Mucosa of rectum (tissue), 2 donors: ENCODE measurements at regions not wholly inside any gene's neighbourhood (a gene's known extent, or its start where the extent isn't known, plus 50 kb on each side); places are given as distances from the start of the nearest gene placed in this dataset.
"Not testable (repeated sequence)": the region's sequence is repeated elsewhere in the genome, so short reads cannot be mapped to it uniquely, and the experiment has no call there.

Experiments
- H3K27ac ChIP-seq, 2 donors: one replicate each; pipeline ENCODE4 v1.7.0; 2013; ENCODE audit warnings: inconsistent platforms in 2 of 2, low read depth in 2 of 2, low read length in 2 of 2
- H3K27me3 ChIP-seq, 2 donors: one replicate each; pipeline ENCODE4 v1.7.0; 2013; ENCODE audit warnings: low read length in 2 of 2; ENCODE audit not compliant: control insufficient read depth in 2 of 2, insufficient read depth in 2 of 2
- H3K36me3 ChIP-seq, 2 donors: one replicate each; pipeline ENCODE4 v1.7.0; 2013; ENCODE audit warnings: low read length in 2 of 2; ENCODE audit not compliant: control insufficient read depth in 2 of 2, insufficient read depth in 2 of 2
- H3K4me1 ChIP-seq, 2 donors: one replicate each; pipeline ENCODE4 v1.7.0; 2013; ENCODE audit warnings: low read length in 2 of 2, mild to moderate bottlenecking in 1 of 2; ENCODE audit not compliant: control insufficient read depth in 2 of 2, insufficient read depth in 2 of 2
- H3K4me3 ChIP-seq, 2 donors: one replicate each; pipeline ENCODE4 v1.7.0; 2013; ENCODE audit warnings: low read length in 2 of 2
- H3K9ac ChIP-seq, 2 donors: one replicate each; pipeline ENCODE4 v1.7.0; 2013; ENCODE audit warnings: low read length in 2 of 2, low read depth in 1 of 2, mild to moderate bottlenecking in 1 of 2
- H3K9me3 ChIP-seq, 2 donors: one replicate each; pipeline ENCODE4 v1.7.0; 2013; ENCODE audit warnings: low read length in 2 of 2; ENCODE audit not compliant: control insufficient read depth in 2 of 2
- donor health status: healthy.
- donor health status: Normal muscosa, but diverticular disease.

- H3K27ac ChIP-seq, H3K9ac ChIP-seq, H3K27me3 ChIP-seq, H3K4me1 ChIP-seq, H3K9me3 ChIP-seq, H3K4me3 ChIP-seq, H3K36me3 ChIP-seq: not testable (repeated sequence)
Measured at GRCh38 chr9:22508354-22508753, 61.7 kb downstream of the DMRTA1 start.

- Histone ChIP-seq H3K4me3 (no peak overlapping the region), H3K27ac (no peak overlapping the region), H3K36me3 (no peaks in the 10 kb centered on the region), H3K9ac (no peak overlapping the region), H3K27me3 (no peaks in the 10 kb centered on the region), H3K4me1 (no peaks in the 10 kb centered on the region), H3K9me3 (no peaks in the 10 kb centered on the region)
Measured at GRCh38 chr9:22508790-22509189, 62.2 kb downstream of the DMRTA1 start.

DNA sequence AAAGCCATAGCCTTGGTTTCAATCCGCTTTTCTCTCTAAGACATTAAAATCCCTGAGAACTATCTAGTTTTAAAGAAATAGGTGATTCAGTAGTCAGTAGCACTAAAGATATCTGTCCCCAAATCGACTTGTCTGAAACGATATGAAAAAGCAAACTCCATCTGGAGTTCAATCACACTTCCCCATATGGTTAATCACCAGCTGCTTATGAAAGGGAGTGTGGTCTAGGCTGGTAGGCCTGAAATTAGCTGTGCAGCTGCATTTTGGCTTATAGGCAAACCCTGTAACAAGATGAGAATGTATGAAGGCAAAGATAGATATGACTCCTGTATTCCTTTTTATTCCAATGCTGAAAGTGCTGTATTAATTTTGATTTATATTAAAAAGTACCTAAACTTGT, 65.9 kb downstream of the DMRTA1 start:
- H3K27ac ChIP-seq: no peak overlapping the region
- H3K9me3 ChIP-seq: no peaks in the 10 kb centered on the region
- H3K36me3 ChIP-seq: no peaks in the 10 kb centered on the region
- H3K4me3 ChIP-seq: no peak overlapping the region
- H3K9ac ChIP-seq: no peak overlapping the region
- no peaks in the 10 kb centered on the region for H3K4me1 ChIP-seq
- no peaks in the 10 kb centered on the region for H3K27me3 ChIP-seq

DNA sequence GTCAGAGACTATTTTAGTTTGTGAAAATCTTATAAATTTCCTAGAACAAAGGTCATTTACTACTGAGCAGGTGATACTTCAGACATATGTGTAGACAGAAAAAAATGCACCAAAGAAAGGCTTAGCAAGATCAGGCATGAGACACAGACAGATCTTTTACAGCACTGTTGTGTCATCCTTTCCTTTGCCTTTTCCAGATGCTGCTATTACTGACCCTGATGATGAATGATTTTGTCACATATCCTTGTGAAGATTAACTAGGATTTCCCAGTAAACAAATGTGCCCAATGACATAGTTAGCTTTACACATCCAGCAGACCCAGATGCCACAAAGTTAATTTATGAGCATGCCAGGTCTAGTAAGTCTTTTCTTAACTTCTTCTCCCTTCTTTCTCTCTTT, 68.2 kb downstream of the DMRTA1 start:
- H3K36me3 ChIP-seq: no peaks in the 10 kb centered on the region
- H3K9ac ChIP-seq: no peak overlapping the region
- H3K27ac ChIP-seq: no peak overlapping the region
- no peak overlapping the region for H3K4me3 ChIP-seq
- H3K4me1 ChIP-seq: no peaks in the 10 kb centered on the region
- no peaks in the 10 kb centered on the region for H3K9me3 ChIP-seq
- no peaks in the 10 kb centered on the region for H3K27me3 ChIP-seq

GRCh38 chr9:22522206-22522740, 75.6 kb downstream of the DMRTA1 start:
- Histone ChIP-seq H3K4me3 (no peak overlapping the region), H3K4me1 (no peaks in the 10 kb centered on the region), H3K27me3 (no peaks in the 10 kb centered on the region), H3K27ac (no peak overlapping the region), H3K9me3 (no peaks in the 10 kb centered on the region), H3K9ac (no peak overlapping the region), H3K36me3 (no peaks in the 10 kb centered on the region)

- Histone ChIP-seq H3K4me1 (no peaks in the 10 kb centered on the region), H3K9me3 (no peaks in the 10 kb centered on the region), H3K27ac (no peak overlapping the region), H3K36me3 (no peaks in the 10 kb centered on the region), H3K9ac (no peak overlapping the region), H3K4me3 (no peak overlapping the region), H3K27me3 (no peaks in the 10 kb centered on the region)
Measured at GRCh38 chr9:22528485-22528884, 81.9 kb downstream of the DMRTA1 start.

DNA sequence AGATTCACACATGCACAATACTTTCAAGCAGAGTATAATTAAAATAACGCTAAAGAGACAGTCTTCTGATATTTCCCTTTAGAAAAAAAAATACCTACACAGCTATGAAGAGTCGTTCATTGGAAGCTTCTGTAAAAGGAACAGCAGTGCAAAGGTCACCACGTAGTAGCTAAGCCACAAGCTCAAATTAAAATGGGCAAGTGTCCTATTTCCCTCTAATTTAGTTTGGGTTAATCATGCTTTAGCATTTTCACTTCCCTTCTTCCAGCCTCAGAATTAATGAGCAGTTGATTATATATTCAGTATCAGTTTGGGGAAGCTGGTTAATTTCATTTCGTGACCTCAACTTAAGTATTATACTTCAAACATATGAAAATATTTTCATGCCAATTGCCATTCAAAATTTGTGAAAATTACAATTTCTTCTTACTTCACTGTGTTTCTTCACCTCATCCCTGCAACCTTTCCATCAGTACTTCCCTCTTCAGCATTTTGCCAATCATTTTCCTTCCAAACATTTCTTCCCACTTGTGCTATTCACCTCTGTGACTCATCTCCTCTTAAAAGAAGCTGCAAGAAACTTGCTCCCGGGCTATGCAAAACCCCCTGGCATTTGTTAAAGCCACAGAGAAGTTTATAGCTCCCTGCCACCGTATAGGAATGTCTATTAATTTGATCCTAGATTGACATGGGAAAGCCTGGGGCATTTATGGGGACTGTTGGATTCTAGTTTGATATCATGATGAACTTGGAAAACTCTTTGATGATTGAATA, 83.0 kb downstream of the DMRTA1 start:
- Histone ChIP-seq H3K27me3 (no peaks in the 10 kb centered on the region), H3K36me3 (no peaks in the 10 kb centered on the region), H3K9ac (no peak overlapping the region), H3K27ac (no peak overlapping the region), H3K4me3 (no peak overlapping the region), H3K9me3 (no peaks in the 10 kb centered on the region), H3K4me1 (no peaks in the 10 kb centered on the region)

GRCh38 chr9:22535780-22536179, 89.2 kb downstream of the DMRTA1 start:
- H3K27ac ChIP-seq: no peak overlapping the region
- no peaks in the 10 kb centered on the region for H3K9me3 ChIP-seq
- no peak overlapping the region for H3K9ac ChIP-seq
- no peaks in the 10 kb centered on the region for H3K36me3 ChIP-seq
- no peak overlapping the region for H3K4me3 ChIP-seq
- H3K4me1 ChIP-seq: no peaks in the 10 kb centered on the region
- no peaks in the 10 kb centered on the region for H3K27me3 ChIP-seq

DNA sequence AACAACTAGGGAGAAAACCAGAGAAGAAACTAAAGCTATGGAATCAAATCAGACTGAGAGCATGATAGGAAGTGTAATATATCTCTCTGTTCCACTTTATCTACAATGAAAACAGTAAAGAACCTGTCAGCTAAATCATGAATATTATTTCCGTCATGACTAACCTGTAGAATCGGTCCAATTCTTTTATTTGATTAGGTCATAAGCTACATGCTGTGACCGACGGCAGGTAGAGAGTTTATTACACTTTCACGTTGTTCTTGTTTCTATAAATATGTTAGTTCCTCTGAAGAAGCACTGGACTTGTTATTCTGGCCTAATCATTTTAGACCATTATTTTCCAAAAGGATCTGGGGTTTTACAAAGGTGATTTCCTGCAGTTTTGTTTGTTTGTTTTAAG, 91.1 kb downstream of the DMRTA1 start:
- Histone ChIP-seq H3K4me3 (no peak overlapping the region), H3K4me1 (no peaks in the 10 kb centered on the region), H3K27me3 (no peaks in the 10 kb centered on the region), H3K36me3 (no peaks in the 10 kb centered on the region), H3K9me3 (no peaks in the 10 kb centered on the region), H3K27ac (no peak overlapping the region), H3K9ac (no peak overlapping the region)

DNA sequence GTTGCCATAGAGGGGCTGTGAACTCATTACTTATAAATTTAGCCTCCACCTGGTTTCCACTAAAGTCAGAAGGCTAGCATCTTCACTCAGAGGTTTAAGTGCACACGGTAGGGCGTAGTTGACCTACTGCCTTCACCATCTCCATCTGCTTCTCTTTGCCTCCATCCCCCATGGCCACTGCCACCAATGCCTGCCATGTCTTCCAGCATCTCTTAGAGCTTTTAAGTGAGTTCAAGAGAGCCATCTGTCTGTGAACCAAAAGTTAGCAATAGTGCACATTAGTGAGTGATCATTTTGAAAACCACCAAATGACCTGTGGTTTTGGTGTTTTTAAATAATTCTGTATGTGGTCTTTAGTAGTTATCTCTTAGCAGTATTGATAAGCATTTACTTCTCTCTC, 102.0 kb downstream of the DMRTA1 start:
- H3K4me3 ChIP-seq: no peak overlapping the region
- no peak overlapping the region for H3K27ac ChIP-seq
- no peak overlapping the region for H3K9ac ChIP-seq
- H3K9me3 ChIP-seq: no peaks in the 10 kb centered on the region
- no peaks in the 10 kb centered on the region for H3K36me3 ChIP-seq
- no peaks in the 10 kb centered on the region for H3K27me3 ChIP-seq
- H3K4me1 ChIP-seq: no peaks in the 10 kb centered on the region
